HG02763 (cell line): ENCODE measurements at regions not wholly inside any gene's neighbourhood (a gene's known extent, or its start where the extent isn't known, plus 50 kb on each side); places are given as distances from the start of the nearest gene placed in this dataset.

Experiments
- ATAC-seq: cut with Tn5 transposase; IDR thresholded peaks from one replicate; pipeline ENCODE4 v1.9.1; 2021; ENCODE audit warnings: mild to moderate bottlenecking, moderate library complexity; ENCODE audit not compliant: unreplicated experiment

DNA sequence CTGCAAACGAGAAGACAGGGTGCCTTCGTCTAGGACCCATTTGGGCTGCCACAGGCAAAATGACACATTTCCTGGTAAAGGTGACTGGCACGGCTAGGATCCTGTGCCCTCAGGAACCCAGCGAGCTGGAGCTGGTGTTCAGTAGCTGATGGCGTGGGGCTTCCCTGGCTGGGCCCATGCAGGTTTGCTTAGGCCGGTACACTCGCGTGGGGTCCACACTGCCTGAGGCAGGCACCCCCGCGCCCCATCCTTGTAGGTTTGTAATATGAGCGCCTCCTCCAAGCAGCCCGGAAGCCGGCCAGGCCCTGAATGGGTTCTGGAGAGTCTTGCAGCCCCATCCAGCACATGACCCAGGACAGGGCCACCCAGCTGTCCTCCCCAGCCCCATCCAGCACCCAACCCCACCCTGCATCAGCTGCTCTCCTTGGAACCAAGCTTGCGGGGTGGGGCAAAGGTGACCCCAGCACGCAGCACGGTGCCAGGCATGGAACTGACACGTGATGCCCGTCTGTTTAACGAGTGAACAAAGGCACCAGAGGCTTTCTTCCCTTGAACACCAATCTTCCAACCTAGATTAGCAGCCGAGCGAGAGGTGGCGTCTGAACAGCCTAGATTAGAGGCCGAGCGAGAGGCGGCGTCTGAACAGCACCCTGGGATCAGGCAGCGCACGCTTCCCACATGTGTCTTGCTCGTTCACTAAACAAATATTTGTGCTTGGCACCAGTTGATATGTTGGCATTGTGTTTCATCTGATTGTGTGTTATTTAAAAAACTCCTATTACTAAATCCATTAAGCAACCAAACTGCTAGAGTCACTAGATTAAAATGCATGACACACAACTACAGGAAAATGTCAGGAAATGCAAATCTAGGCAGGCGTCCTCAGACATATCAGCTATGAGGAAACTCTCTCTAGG is 112.1 kb downstream of the DLL1 start:
- ATAC-seq, result no peak

DNA sequence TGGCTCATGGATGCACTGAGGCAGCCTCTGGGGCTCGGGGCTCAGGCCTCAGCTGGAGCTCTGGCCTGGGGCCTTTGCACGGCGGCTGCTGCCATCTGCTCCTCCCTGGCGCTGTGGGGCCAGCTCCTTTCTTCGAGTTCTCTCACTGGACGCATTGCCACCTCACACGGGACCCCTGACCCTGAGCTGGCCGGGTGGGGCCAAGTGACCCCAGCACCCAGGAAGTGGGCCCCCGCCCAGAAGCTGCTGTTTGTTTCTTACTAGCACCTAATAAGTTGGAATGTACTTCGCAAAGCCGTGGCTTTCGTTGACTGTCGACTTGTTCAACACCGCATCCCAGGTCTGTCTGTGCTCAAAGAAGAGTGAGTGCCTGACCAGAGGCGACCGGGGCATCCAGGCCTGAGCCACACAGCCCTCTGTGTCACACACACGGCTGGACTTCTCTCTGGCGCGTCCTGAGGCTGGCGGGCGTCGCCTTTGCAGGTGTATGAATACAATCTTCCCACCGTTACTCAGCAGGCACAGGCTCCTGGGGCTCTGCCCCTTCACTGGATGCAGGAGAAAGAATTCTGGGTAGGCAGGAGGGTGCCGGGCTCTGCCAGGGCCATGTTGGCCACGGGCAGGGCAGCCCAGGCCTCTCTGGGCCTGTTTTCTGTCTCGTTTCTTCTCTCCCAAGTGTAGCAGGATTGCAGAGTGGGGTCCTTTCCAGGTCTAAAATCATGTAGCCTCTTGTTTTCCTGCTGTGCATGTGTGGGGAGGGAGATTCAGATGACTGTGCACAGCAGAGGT is 112.9 kb downstream of the DLL1 start:
- no peak for ATAC-seq

- ATAC-seq, result no peak
Measured at GRCh38 chr6:170176898-170177771, 113.7 kb downstream of the DLL1 start.

DNA sequence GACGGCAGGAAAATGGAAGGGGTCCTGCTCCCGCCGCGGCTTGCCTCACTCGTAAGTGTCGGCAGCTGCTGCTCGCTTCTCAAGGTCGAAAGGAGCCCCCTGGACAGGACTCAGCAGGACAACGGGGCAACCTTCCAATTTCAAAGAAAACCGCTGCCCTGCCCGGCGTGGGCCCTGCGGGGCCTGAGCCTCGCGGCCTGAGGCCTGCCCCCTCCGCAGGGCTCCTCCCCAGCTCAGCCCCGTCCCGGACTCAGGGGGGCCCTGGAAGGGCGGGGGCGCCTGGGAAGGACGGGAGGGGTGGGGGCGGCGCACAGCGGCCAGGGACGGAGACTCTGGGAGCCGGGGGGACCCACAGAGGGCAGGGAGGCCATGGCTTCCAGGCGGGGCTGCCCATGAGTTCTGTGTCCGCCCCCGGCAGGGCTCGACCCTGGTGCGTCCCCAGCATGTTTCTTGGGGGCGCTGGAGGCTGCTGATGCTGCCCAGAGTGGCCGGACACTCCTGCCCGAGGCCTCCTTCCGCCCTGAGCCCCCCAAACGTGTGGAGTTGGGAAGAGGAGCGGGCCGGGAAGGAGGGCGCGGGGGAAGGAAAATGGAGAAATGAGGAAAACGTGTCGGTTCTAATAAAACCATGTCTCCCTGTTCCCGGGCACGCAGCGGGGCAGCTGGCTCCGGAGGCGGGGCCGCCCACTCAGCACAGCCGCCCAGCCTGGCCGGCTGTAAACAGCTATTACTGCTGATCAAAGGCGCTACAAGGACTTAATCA is 114.6 kb downstream of the DLL1 start:
- no peak for ATAC-seq

- ATAC-seq, result no peak
Measured at GRCh38 chr6:170175644-170176135, 115.2 kb downstream of the DLL1 start.

GRCh38 chr6:170174771-170175643 is 115.9 kb downstream of the DLL1 start:
- ATAC-seq, result no peak

GRCh38 chr6:170174124-170174770 is 116.6 kb downstream of the DLL1 start:
- ATAC-seq, result no peak

- ATAC-seq, result no peak
Measured at GRCh38 chr6:170173335-170173881, 117.5 kb downstream of the DLL1 start.

DNA sequence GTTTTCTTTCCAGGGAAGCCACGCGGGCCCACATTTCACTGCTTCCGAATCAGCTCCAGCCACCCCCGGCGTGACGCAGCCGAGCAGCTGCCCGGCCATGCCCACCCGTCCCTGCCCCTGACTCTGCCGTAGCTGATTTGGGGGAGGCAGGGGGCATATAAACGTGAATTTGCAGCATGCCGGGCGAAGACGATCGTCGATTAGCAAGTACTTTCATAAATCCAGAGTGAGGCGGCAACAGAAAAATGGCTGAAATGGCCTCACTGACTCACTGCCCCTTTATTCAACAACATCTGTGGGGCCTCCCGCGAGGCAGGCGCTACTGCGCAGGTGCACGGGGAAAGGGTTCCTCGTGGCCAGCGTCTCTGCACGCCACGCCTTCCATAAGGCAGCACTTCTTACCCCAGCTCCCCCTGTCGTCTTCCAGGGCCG is 118.0 kb downstream of the DLL1 start:
- no peak for ATAC-seq

DNA sequence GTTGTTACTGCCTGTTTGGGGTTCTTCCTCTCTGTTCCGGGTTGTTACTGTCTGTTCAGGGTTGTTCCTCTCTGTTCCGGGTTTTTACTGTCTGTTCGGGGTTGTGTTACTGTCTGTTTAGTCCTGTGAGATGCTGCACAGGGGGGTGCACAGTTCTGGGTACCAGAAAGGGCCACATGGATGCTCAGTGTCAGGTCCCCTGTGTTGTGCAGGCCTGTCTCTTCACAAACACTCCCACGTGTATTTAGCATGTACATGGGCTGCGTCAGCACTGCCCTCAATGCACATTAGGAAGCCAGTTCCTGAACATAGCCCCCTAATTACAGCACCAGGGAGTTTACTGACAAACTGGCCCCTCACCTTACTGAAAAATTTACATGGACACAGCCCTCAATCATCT is 118.5 kb downstream of the DLL1 start:
- no peak for ATAC-seq

- ATAC-seq, result no peak
Measured at GRCh38 chr6:170167657-170168159, 123.2 kb downstream of the DLL1 start.

DNA sequence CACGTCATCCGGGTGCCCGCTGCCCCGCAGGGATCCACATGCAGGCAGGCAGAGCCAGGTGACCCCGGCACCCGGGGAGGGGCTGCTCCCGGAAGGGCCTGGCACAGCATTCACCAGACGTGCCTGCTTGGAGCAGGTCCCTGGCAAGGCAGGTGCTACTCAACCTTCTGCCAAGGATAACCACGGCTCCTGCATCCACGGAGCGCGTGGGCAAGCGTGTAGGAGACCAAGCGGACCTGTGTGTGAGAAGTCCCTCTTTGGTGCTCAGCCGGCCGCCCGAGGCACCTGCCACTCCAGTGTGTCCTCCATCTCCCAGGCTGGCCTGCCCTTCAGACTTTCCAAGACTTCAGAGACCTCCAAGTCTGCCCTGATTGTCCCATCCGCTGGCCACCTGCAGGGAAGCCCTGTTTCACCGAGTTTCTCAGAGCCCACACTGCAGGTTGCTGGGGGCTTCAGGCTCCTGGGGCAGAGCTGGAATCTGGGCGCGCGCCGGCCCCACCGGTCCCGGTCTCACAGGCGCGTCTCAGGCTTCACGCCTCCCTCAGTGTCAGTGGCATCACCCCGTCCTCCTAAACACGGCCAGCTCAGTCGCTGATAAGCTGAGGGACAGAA is 124.3 kb downstream of the DLL1 start:
- no peak for ATAC-seq

DNA sequence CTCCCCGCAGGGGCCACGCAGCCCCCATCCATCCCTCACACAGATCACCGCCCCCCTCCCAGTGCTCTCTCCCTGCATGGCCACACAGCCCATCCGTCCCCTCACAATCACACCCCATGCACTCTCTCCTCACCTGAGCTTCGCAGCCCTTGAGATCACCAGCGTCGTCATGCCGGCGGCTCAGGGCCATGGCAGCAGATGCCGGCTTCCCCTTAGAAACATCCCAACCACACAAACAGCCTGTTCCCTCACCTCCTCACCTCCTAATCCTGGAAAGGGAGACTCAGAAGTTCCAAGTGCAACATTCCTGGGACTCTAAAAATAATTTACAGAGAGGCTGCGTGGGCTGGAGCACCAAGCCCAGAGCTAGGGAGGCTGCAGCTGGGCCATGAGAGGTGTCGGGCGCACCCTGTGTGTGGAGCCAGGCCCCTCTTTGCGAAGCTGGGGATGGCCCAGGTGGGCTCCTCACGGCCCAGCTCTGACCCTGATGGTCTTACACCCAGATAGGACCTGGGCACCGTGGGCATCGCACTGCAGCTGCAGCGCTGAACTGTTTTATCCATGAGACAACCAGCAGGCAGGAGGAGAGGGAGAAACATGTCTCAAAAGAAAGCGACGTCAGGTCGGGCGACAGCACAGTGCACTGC is 125.3 kb downstream of the DLL1 start:
- no peak for ATAC-seq

- ATAC-seq, result no peak
Measured at GRCh38 chr6:170165085-170165470, 125.8 kb downstream of the DLL1 start.

DNA sequence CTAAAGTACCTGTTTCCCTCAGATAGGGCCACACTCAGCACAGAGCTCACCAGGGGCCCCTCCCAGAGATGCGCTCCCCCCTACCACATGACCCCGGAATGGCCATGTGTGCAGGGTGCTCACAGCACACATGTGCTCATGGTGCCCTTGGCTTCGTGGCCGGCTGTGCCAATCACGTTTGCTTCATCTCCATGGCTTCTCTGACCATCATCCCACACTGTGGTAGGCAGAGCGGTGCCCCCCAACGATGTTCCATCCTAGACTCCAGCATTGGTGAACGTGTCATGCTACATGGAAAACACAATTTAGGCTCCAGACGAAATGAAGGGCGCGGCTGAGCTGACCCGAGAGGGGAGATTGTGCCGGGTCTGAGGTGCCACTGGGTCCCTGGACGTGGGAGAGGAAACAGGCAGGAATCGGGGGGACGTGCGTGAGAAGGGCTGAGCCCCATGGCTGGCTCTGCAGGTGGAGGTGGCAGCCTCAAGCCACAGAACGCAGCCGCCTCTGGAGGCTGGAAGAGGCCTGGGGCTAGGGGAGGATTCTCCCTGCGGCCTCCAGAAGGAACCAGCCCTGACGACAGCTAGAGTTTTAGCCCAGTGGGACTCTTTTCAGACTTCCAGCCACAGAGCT is 126.5 kb downstream of the DLL1 start:
- ATAC-seq, result no peak

DNA sequence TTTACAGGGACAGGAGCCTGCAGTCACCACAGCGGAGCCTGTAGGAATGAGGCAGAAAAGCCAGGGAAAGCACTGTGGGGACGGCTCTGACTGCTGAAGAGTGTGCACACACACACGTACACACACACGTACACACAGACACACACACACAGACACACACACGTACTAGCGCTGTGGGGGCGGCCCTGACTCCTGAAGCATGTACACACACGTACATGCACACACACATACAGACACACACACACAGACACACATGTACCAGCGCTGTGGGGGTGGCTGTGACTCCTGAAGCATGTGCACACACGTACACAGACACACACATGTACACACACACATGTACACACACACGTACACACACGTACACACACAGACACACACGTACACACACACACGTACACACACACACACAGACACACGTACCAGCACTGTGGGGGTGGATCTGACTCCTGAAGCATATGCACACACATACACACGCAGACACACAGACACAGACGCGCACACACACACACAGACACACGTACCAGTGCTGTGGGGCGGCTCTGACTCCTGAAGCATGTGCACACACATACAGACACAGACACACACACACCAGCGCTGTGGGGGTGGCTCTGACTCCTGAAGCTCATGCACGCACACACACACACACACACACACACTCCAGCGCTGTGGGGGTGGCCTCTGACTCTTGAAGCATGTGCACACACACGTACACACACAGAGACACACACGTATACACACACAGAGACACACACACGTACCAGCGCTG is 127.3 kb downstream of the DLL1 start:
- no peak for ATAC-seq
